NAMALWA (cell line): ENCODE measurements at regions not wholly inside any gene's neighbourhood (a gene's known extent, or its start where the extent isn't known, plus 50 kb on each side); places are given as distances from the start of the nearest gene placed in this dataset.
"Not testable (repeated sequence)": the region's sequence is repeated elsewhere in the genome, so short reads cannot be mapped to it uniquely, and the experiment has no call there.

Experiments used
- DNase-seq: peaks from one replicate; pipeline ENCODE4 v3.0.0-alpha.2; 2015; ENCODE audit warnings: low spot score

GRCh38 chr9:95784318-95784717 is 91.2 kb upstream of the ERCC6L2 start:
- DNase-seq, result no peak

GRCh38 chr9:95783426-95783975 is 92.0 kb upstream of the ERCC6L2 start:
- no peak for DNase-seq

- no peak for DNase-seq
Measured at GRCh38 chr9:95780751-95781150, 94.7 kb upstream of the ERCC6L2 start.

- DNase-seq, result no peak
Measured at GRCh38 chr9:95780121-95780520, 95.4 kb upstream of the ERCC6L2 start.

- not testable (repeated sequence) for DNase-seq
Measured at GRCh38 chr9:95779597-95779996, 95.9 kb upstream of the ERCC6L2 start.

GRCh38 chr9:95778957-95779356 is 96.5 kb upstream of the ERCC6L2 start:
- DNase-seq, result no peak

- no peak for DNase-seq
Measured at GRCh38 chr9:95777136-95777535, 98.4 kb upstream of the ERCC6L2 start.

- no peak for DNase-seq
Measured at GRCh38 chr9:95776176-95776575, 99.3 kb upstream of the ERCC6L2 start.

GRCh38 chr9:95775191-95775590 is 100.3 kb upstream of the ERCC6L2 start:
- no peak for DNase-seq

GRCh38 chr9:95773053-95773418 is 102.5 kb upstream of the ERCC6L2 start:
- no peak for DNase-seq

- no peak for DNase-seq
Measured at GRCh38 chr9:95772320-95773052, 103.0 kb upstream of the ERCC6L2 start.

GRCh38 chr9:95771556-95772246 is 103.8 kb upstream of the ERCC6L2 start:
- DNase-seq, result no peak

- no peak for DNase-seq
Measured at GRCh38 chr9:95770653-95771131, 104.8 kb upstream of the ERCC6L2 start.

GRCh38 chr9:95769909-95770433 is 105.5 kb upstream of the ERCC6L2 start:
- DNase-seq, result no peak

GRCh38 chr9:95769473-95769872 is 106.0 kb upstream of the ERCC6L2 start:
- DNase-seq, result no peak

- DNase-seq, result no peak
Measured at GRCh38 chr9:95766906-95767305, 108.6 kb upstream of the ERCC6L2 start.

GRCh38 chr9:95764533-95765319 is 110.8 kb upstream of the ERCC6L2 start:
- DNase-seq, result no peak

- DNase-seq, result no peak
Measured at GRCh38 chr9:95763983-95764382, 111.5 kb upstream of the ERCC6L2 start.

GRCh38 chr9:95763006-95763405 is 112.5 kb upstream of the ERCC6L2 start:
- no peak for DNase-seq

GRCh38 chr9:95762322-95762721 is 113.2 kb upstream of the ERCC6L2 start:
- DNase-seq, result no peak

GRCh38 chr9:95760791-95761190 is 114.7 kb upstream of the ERCC6L2 start:
- no peak for DNase-seq

GRCh38 chr9:95757439-95757838 is 118.1 kb upstream of the ERCC6L2 start:
- DNase-seq, result no peak
